ENCODE measurements at regions not wholly inside any gene's neighbourhood (a gene's known extent, or its start where the extent isn't known, plus 50 kb on each side); places are given as distances from the start of the nearest gene placed in this dataset.

DNA sequence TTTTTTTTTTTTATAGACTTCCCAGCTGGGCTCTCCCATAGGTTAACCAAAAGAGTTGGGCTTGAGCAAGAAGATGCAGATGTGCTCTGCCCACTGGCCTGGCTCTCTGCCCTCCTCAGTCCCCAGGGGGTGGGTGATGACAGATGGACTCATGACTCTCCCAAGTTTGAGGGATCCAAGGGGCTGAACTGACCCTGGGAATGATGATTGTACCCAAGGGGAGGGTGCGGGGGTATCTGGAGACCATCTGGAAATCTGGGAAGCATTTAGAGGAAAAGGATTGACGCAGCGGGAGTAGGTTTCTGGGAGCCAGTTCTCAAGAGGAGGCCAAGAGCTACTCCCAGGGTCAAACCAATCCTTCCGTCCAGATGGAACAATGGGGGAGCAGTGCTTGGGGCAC lies 330.8 kb downstream of the CYP26B1 start (continued):
- no peak for TF ChIP-seq CBX5 (IDR thresholded peaks at IDR 0.05; ENCODE audit: low read depth, low read length)
- TF ChIP-seq RBBP5 (IDR thresholded peaks at IDR 0.05; ENCODE audit: borderline replicate concordance, low read depth, low read length), result no peak
- no peak for TF ChIP-seq TAF1 (IDR thresholded peaks at IDR 0.05; ENCODE audit: low read depth, low read length)
- TF ChIP-seq SP2 (IDR thresholded peaks at IDR 0.05; ENCODE audit: low read length), result no peak
- TF ChIP-seq HDAC6 (IDR thresholded peaks at IDR 0.05; ENCODE audit: low read depth, low read length), result no peak
